ENCODE measurements at regions not wholly inside any gene's neighbourhood (a gene's known extent, or its start where the extent isn't known, plus 50 kb on each side); places are given as distances from the start of the nearest gene placed in this dataset.
"Not testable (repeated sequence)": the region's sequence is repeated elsewhere in the genome, so short reads cannot be mapped to it uniquely, and the experiment has no call there.

DNA sequence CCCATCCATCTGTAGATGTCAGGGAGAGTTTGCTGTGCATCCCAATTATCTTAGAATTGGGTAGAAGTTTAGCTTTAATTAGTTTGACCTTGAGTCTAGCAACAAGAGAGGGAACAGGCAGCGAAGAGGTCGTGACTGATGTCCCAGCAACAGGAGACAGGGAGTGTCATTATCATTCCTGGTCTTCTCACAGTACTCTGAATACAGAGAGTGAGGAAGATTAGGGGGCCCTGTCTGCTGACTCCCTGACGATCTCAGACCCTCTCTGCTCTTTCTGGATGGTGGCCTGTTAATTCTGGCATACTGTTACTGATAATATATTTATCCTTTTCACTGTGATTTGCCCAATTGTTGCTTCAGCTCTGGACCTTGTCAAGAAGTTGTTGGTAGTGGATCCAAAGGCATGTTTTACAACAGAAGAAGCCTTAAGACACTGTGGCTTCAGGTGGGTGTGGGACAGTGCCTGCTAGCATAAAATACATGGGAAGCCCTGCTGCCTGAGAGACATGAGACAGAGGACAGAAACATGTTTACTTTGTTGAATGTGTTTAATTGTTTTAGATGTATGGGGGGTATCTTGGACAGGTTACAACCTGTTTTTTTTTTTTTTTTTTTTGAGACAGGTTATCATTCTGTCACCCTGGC is 256.6 kb downstream of the GOLGA6L6 start:
- not testable (repeated sequence) for DNase-seq

DNA sequence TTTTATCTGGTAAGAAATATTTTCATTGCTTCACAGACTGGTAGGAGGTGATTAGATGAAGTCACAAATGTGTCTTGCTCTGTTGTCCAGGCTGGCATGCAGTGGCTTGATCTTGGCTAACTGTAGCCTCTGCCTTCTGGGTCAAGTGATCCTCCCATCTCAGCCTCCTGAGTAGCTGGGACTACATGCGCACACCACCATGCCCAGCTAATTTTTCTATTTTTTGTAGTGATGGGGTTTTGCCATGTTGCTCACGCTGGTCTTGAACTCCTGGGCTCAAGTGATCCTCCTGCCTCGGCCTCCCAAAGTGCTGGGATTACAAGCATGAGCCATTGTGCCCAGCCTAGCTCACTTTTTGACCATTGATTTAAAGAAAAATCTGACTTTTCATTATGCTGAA is 257.9 kb downstream of the GOLGA6L6 start:
- not testable (repeated sequence) for DNase-seq

DNA sequence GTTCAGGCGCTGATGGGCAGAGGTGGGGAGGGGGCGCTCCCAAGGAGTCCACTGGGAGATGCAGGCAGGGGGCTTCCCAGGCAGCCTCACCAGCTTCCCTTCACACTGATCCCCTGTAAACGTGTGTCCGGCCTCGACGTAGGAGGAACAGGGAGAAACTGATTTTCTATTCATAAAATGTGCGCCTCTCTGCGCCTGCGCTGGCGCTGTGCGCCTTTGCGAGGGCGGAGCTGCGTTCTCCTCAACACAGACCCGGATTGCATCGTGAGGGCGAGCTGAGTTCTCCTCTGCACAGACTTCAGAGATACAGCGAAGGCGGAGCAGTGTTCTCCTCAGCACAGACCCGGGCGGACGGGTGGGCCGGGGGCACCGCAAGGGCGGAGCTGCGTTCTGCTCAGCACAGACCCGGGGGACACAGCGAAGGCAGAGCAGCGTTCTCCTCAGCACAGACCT is 259.1 kb downstream of the GOLGA6L6 start:
- DNase-seq, result not testable (repeated sequence)

DNA sequence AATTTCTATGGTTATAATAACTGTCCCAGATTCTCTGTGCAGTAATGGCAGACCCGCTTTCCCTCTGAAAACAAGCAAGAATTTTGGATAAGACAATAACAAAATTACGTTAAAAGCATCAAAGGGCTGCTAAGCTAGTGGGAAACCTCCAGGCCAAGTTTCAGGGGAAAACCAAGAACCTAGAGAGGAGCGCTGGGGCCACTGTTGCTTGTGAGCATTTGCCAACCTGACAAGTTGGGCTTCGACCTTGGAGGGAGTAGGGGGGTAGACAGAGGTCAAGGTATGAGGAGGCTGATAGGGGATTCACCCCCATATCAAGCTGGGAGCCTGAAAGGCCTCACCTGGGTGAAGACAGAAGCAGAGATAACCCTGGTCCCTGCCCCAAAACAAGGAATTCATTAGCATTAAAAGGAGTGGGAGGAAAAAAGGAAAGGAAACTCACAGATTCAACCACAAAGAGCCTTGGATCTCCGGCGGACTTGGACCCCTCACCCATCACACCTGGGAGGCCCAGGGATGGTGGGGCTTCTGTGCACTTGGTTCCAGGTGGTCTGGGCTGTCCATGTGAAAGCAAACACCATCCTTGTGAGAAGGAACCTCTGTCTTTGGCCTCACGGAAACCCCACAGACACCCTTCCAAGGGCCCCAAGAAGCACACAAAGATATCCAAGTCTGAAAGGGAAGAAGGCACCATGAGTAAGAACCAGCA is 259.9 kb downstream of the GOLGA6L6 start:
- DNase-seq, result not testable (repeated sequence)

DNA sequence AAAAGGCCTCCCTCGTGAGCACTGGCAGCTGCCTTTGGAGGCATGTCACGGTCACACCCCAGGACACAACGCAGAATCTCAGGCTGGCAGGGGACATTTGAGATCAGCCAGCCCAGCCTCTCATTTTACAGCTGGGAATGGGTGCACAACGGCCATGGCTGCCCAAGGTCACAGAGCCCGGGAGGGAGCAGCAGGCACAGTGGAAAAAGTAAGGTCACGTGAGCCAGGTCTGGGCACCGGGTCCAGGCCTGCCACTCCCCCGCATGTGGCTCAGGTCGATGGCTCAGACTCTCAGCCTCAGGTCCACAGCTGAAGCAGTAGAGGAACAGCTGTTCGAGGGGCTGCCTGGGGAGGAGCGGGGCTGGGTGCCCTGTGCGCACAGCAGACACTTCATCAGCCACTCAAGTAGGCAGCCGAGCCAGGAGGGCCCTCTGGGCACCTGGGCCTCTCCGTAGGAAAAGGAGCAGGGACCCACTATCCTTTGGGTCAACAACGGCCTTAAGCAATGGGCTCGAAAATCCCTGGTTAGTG is 260.6 kb downstream of the GOLGA6L6 start:
- no peak for DNase-seq

DNA sequence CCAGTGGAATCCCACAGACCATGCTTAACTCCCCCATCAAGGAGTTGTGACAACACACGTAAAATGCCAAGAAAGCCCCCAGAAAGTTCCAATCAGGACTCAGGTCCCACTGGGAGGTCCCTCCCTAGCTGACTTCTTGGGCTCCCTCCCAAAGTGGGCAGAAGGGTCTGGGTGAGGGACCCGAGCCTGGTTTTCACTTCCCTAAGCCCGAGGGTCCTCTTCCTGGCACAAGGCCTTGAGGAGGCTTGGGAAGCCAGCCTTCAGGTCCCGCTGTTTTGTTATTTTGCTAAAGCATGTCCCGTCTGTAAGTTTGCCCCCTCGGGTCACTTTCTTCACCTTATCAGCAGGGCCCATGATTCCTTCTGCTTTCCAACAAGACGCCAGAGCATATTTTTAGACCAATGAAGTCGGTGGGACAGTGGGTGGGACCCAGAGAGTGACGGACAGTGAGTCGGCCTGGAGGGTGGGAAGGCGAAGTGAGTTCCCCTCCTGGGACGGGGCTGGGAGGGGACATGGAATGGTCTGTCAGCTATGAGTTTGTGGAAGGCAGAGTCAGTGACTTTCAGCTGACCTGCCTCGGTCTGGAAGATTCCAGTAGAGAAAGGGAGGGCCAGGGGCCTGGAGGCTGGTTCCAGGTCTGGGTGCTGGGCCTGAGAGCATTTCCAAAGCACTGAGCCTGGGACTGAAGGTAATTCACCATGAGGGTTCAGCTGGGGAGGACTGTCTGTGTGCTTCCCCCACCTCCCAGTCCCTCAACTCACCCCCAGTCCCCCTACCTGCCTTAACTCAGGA is 261.3 kb downstream of the GOLGA6L6 start:
- DNase-seq, result not testable (repeated sequence)

DNA sequence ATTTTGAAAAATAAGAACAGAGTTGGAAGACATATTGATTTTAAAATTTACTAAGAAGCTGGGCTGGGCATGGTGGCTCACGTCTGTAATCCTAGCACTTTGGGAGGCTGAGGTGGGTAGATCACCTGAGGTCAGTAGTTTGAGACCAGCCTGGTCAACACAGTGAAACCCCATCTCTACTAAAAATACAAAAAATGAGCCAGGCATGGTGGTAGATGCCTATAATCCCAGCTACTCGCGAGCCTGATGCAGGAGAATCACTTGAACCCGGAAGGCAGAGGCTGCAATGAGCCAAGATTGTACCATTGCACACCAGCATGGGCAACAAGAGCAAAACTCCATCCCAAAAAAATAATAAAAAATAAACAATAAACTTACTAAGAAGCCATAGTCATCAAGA is 262.5 kb downstream of the GOLGA6L6 start:
- not testable (repeated sequence) for DNase-seq

DNA sequence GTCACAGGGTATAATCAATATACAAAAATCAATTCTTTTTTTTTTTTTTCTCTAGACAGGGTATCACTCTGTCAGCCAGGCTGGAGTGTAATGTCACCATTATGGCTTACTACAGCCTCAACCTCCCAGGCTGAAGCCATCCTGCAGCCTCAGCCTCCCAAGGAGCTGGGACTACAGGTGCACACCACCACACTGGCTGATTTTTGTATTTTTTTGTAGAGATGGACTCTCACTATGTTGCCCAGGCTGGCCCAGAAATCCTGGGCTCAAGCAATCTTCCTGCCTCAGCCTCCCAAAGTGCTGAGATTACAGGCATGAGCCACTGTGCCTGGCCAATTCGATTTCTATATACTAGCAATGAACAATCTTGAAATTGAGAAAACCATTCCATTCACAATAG is 263.2 kb downstream of the GOLGA6L6 start:
- not testable (repeated sequence) for DNase-seq

DNA sequence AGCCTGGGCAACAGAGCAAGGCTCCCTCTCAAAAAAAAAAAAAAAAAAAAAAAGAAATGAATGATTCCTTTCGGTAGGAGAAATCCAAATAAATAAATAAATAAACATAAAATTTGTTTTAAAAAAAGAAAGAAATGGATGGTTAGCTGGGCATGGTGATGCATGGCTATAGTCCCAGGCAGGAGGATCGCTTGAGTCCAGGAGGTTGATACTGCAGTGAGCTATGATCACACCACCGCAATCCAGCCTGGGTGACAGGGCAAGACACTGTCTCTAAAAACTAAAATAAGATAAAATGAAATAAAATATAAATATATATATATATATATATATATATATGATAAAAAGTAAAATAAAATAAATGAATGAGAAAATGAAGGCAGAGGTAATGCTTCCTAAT is 264.1 kb downstream of the GOLGA6L6 start:
- DNase-seq, result not testable (repeated sequence)

DNA sequence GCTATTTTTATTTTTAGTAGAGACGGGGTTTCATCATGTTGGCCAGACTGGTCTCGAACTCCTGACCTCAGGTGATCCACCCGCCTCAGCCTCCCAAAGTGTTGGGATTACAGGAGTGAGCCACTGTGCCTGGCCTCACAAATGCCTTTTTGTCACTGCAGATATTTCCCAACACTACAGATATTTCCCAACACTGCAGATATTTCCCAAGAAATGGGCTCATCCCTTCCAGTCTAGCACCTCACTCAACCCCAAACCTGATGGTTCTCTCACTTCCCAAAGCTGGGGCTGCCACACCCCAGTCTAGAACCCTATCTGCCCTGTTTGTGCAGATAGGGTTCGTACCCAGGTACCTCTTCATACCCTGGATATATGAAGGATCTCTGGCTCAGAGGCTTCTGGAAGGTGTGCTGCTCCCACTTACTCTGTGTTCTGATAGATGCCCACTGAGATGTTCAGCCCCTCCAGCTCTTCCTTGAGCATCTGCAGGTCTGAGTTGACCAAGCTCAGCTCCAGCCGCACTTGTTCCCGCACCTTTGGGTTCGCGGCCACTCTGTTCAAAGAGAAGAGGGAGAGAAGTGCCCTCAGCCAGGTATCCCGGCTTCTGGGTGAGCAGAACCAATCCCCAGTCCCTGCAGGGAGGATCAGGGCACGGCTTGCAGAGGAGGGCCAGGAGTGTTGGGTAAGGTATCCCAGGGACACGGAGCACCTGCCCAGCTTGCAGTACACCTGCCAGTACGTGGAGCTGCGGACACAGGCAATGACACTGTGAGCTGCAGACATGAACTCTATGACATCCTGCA is 265.1 kb downstream of the GOLGA6L6 start:
- DNase-seq, result not testable (repeated sequence)

DNA sequence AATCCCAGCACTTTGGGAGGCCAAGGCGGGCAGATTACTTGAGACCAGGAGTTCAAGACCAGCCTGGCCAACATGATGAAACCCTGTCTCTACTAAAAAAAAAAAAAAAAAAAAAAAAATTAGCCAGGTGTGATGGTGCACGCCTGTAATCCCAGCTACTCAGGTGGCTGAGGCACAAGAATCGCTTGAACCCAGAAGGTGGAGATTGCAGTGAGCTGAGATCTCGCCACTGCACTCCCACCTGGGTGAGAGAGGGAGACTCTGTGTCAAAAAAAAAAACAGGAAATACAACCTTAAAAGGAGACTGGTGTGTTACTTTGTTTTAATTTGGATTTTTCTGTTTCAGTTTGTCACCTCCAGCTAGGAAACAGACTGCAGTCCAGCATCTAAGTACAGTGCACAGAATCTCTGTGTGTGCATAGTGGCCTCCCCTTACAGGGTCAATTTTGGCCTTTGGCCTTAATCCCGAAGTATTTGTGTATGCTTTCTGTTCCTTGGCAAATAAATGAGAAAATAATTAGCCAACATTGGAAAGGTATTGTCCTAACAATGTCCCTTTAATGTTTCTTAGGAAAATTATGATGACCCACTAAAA is 266.1 kb downstream of the GOLGA6L6 start:
- not testable (repeated sequence) for DNase-seq

DNA sequence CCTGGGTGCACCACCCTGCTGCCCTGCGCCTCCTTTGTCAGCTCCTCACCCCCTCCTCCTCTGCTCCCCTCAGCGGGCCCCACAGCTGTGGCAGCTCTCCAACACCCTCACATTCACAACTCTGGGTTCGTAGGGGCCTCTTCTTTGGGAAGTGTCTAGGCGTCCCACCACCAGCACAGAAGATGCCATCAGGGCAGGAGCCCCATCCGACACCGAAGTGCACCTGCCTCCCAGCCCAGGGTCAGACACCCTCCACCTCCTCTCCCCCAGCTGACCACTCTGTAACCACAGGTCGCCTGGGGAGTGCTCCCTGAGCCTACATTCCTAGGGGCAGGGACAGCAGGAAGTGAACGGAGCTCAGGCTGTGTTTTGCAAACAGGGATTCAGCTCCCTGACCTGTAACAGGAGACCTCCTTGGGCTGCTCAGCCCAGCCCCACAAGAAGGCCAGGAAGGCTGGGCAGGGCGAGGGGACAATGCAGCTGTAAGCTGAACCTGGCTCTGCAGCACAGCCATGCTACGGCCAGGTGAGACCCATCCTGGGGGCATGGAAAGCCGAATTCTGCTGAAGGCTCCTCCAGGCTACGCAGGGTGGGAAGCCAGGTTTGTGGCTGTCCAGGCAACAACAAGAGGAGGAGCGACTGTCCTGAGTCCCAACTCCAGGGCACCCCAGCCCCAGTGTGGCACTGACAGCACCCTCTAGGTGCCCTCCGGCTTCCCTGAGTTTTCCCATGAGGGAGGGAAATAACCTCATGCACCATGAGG is 269.0 kb downstream of the GOLGA6L6 start:
- DNase-seq, result no peak

DNA sequence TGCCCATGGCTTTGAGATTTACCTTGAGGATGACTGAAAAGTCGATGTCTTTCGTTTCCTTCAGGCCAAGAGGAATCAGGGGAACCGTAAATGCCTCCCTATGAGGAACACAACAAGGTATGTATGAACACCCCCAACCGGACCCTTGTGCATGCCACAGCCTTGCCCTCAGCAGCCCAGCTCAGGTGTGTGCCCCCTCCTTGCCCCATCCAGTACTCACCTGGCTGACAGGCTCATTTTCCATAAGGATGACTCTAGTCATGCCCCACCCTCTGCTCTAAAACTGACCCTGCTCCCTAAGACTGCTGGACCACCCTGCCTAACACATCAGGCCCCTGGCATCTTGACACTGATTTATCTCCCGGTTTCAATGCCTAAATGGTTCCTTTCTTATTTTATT is 270.0 kb downstream of the GOLGA6L6 start:
- no peak for DNase-seq

DNA sequence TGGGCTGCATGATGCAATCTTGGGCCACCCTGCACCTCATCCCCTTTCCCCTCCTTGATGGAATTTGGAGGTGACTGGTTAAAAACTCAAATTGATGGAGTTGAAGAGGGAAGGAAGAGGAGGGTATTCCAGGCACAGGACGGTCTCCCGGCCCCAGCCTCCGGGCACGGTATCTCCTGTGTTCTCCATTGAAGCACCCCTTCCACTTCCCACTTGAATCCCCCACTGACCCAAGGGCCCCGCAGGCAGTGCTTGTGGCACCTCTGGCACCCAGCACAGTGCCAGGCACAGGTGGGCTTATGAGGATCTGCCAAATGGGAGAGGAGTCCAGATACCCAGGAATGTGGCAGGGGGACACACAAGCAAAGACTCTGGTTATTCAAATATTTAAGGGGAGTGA is 271.6 kb downstream of the GOLGA6L6 start:
- not testable (repeated sequence) for DNase-seq

DNA sequence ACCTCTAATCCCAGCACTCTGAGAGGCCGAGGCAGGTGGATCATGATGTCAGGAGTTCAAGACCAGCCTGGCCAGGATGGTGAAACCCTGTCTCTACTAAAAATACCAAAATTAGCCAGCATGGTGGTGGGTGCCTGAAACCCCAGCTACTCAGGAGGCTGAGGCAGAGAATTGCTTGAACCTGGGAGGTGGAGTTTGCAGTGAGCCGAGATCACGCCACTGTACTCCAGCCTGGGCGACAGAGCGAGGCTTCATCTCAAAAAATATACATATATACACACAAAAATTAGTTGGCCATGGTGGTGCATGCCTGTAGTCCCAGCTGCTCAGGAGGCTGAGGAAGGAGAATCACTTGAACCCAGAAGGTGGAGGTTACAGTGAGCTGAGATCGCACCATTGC is 273.6 kb downstream of the GOLGA6L6 start:
- not testable (repeated sequence) for DNase-seq

DNA sequence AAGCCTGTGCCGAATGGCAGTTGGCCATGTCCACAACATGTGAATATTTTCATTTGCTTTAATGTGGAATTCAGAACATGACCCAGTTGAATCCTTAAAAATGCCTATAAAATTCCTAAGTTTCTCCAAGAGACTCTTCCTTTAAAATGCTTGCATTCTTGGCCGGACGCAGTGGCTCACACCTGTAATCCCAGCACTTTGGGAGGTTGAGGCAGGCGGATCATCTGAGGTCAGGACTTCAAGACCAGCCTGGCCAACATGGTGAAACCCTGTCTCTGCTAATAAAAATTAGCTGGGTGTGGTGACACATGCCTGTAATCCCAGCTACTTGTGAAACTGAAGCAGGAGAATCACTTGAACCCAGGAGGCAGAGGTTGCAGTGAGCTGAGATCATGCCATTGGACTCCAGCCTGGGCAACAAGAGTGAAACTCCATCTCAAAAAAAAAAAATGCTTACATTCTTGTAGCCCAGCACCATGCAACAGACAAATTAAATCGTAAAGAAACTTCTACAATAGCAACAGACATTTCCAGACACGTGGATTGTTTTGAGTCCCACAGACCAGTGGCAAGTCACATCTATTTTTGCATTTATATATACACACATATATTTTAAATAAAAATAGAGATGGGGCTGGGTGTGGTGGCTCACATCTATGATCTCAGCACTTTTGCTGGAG is 274.4 kb downstream of the GOLGA6L6 start:
- not testable (repeated sequence) for DNase-seq

DNA sequence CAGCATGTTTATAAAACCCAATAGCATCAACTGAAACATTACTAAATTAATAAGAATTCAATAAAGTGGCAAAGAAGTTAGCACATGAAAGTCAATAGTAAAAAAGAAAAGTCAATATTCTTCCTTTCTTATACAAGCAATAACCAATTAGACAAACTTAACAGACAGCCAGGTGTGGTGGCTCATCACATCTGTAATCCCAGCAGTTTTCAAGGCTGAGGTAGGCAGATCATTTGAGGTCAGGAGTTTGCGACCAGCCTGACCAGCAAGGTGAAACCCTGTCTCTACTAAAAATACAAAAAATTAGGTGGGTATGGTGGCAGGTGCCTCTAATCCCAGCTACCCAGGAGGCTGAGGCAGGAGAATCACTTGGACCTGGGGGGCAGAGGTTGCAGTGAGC is 275.9 kb downstream of the GOLGA6L6 start:
- DNase-seq, result not testable (repeated sequence)

DNA sequence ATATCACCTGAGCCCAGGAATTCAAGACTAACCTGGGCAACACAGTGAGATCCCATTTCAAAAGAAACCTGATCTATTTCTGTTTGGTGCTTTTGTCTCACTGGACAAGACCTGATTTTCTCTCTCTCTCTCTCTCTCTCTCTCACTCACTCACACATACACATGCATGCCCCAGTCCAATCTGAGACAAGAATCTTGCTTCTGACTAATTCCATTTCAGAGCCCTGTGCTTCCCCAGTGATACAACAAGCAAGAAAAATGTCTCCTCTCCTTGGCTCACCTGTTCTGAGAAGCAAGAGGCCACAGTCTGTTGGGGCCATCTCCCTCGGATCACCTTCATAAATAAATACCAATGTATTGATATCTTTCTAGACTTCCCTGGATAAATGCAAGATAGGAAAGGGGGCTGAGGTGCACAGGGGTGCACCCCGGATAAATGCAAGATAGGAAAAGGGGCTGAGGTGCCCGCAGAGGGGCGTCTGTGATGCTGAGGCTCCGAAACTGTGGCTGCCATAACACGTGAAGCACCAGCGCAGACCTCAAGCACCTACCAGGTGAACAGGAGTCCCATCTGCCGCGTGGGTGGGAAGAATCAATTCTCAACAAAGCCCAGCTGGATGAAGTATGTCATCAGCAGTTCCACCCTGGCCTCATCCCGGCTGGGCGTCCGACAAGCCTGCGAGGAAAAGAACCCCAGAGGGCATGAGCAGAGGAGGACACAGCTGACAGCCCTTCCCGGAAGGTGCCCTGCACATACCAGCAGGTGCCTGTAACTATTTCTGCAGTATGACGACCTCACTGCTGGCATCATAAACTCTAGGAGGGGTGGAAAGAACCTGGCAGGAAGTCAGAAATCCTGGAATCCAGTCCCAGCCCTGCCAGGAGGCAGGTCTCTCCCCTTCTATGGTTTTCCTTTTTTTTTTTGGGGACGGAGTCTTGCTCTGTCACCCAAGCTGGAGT is 280.0 kb downstream of the GOLGA6L6 start:
- DNase-seq, result not testable (repeated sequence)

DNA sequence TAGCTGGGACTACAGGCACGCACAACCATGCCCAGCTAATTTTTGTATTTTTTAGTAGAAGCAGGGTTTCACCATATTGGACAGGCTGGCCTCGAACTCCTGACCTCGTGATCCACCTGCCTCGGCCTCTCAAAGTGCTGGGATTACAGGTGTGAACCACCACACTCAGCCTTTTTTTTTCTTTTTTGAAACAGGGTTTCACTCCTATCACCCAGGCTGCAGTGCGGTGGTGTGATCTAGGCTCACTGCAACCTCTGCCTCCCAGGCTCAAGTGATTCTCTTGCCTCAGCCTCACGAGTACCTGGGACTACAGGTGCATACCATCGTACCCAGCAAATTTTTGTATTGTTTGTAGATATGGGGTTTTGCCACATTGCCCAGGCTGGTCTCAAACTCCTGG is 280.9 kb downstream of the GOLGA6L6 start:
- DNase-seq, result not testable (repeated sequence)

Data from NCI-H2171 treated with DMSO at 0.1 percent for 48 hours (cell line).